ENCODE measurements at regions not wholly inside any gene's neighbourhood (a gene's known extent, or its start where the extent isn't known, plus 50 kb on each side); places are given as distances from the start of the nearest gene placed in this dataset.

DNA sequence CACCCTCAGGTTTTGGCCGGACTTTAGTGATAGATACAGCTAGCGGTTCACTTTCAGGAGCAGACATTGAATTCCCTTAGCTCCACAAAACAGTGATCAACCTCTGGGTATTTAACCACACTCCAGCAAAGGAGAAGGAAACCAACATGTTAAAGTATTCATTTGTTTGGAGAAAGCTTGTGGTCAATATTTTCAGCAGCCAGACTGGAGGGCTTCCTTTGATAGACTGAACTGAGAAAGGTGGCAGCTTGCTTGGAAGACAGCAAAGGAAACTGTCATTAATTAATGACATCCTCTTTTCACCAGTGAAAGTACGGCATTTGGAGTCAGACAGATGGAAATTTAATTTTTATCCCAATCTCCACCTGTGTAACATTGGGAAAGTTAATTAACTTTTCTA, 289.1 kb upstream of the CLNK start:
- DNase-seq = no peak

DNA sequence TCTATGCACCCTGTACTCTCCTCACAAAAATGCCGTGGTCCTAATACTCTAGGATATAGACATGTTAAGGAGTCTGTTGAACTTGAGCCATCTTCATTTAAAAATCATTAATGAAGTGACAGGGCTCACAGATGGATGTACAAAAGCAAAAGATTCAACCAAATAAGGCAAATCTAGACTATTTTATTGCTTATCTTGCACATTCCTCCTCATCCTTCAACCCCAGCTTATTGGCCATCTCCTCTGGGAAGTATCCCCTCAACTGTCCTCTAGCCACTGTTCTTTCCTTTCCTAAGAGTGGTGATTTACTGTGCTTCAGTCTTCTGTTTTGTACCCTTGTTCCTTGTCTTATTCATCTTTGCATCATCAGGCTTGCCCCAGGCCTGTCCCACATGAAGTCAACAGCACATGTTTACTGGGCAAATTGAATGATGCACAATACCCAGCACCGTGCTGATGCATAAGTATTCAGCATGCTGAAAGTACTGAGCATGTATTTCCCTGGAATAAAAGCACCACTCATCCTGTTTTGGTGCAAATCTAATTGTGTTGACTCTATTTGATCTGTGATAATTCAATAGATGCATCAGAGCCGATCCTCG, 287.3 kb upstream of the CLNK start:
- no peak for DNase-seq

DNA sequence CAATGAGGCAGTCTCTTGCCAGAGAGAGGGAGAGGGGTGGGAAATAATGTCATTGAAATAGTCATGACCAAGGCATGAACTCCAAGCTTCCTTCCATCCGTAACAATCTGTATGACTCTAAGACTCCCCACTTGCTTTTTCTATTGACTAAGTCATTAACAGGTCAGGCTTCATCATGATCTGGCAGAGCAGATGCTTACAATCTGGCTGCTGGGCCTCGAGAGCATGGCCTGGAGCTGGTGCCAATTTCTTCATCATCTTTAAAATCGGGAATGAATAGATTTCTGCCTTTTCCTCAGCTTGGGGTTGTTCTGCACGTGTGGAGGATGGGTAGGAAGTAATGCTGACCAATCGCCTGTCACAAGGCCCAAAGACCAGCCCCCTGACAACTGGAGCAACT, 280.6 kb upstream of the CLNK start:
- no peak for DNase-seq

DNA sequence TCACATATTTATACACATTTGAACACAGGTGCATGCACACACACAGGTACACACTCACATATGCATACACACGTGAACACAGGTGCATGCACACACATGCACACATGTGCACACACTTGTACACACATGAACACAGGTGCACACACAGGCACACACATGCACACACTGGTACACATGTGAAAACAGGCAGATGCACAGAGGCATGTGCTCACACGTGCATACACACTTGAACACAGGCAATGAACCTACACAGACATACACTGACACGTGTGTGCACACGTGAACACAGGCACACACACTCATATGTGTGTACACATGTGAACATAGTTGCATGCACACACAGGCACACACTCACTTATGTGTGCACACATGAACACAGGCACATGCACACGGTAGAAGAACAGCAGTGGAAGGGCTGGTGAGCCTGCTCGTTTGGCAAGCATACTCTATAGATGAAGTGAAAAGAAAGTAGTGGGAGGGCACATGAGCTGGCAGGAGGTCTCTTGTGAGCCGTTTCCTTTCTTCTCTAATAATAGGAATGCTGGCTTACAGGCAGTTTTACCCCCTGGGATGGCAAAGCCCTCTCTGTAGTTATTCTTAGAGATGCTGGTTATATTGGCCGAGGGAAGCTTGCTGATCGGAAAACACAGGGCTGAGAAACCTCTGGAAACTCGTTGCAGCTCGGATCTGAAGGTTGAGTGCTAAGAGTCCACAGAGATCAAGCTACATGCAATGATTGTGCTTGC, 279.6 kb upstream of the CLNK start:
- no peak for DNase-seq

DNA sequence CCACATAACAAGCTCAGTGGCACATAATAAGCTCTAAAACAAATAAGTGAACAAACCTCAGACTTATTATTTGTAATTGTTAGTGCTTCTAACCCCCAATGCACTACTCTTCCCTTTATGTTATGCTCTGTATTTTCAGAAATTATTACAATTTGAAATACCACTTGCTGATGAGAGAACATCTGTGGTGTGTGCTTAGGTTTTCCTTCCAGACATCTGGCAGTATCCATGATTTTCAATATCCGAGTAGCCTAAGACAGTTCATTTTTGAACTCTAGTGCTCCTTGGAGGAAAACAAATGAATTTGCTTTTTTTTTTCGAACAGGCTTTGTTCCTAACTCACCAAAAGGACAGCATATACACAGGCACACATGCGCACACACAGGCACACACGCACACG, 278.7 kb upstream of the CLNK start:
- DNase-seq = no peak

DNA sequence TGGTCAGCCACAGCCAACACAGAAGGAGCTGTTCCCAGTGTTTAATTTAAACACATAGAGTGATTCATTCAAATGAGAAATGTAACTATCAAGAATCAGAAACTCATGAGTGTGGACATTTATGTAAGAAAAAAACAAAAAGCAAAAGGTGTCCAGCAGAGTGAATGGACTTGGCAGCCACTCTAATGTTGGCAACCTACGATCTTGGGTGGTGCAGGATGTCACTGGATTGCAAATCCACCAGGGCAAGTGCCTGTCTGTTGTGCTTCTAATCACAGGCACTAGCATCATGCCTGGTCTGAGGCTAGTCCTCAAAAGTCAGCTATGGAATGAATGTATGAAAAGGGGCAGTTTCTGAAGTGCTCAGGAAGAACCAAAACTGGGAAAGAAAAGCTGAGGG, 277.7 kb upstream of the CLNK start:
- DNase-seq = no peak

DNA sequence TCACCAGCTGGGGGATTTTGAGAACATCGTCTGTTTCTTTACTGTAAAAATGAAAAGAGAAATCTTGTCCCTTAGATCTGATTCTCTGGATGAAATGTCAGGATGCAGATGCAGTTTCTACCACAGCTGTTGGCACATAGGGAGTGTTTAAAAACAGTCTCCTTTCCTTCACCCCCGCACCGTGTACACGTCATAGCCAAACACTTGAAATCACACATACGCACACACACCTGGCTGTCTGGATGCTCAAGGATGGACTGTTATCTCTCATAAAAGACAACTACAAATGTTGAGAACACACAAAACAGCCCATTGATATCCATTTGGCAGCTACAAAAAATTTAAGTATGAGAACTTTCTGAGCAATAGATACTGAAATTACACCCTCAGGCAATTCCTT, 275.8 kb upstream of the CLNK start:
- no peak for DNase-seq

DNA sequence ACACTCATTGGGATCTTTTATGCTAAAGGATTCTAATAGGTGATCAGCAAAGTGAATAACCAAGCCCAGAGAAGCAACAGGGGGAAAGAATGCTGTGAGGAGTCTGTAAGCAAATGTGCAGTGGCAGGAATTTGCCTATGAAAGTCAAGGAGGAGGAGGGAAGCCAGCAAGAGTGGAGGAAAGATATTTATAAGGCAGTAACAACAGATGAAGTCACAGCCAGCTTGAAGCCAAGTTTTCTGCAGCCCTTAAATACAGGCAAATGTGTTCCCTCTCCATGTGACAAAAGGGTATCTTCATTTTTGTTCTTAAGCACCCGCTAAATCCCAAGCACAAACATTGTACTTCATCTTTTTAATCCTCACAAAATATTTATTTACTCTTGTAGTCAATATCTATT, 275.0 kb upstream of the CLNK start:
- DNase-seq = peak; percentile 44 to 54

DNA sequence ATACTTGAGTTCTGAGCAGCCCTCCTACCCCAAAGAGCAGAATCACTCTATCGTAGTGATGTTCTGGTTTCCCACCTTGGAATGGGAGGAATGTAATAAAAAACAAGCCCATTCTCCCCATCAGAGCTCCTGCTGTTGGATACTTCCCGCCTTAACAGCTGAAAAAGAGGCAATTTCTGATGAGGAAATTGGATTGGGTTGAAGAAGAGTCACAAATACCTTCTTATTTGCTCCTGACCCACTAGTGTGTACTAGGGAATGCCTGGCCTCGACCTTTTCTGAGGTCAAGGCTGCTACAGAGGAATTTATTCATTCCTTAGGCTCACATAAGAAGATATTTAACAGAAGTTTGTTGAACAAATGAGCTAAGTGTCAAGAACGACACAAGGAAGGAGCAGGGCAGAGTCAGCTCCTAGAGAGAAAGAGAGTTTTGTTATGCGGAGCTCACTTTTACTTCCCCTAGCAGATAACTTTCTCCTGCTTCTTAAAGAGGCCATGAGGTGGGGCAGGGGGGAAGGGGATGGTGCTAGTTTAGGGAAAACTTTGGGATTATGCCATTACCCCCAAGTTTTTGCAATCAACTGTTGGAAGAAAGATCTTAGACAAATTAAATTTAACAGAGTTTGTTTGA, 273.8 kb upstream of the CLNK start:
- DNase-seq = no peak

DNA sequence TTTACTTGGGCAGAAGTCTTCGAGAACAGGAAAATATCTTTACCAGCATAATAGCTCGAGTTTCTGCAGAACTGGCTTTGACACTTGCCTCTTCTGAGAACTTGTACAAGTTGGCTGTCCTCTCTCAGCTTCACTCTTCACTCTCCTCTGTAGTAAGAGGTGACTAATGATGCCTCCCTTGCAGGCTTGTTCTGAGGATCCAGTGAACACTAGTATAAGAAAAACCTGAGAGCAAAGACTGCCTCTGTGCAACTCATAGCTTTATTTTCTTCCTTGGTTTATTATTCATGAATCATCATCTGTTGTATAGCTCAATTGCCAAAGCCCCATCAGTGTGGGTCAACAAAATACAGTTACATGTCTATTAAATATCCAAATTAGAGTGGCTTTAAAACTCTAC, 266.7 kb upstream of the CLNK start:
- DNase-seq = no peak

DNA sequence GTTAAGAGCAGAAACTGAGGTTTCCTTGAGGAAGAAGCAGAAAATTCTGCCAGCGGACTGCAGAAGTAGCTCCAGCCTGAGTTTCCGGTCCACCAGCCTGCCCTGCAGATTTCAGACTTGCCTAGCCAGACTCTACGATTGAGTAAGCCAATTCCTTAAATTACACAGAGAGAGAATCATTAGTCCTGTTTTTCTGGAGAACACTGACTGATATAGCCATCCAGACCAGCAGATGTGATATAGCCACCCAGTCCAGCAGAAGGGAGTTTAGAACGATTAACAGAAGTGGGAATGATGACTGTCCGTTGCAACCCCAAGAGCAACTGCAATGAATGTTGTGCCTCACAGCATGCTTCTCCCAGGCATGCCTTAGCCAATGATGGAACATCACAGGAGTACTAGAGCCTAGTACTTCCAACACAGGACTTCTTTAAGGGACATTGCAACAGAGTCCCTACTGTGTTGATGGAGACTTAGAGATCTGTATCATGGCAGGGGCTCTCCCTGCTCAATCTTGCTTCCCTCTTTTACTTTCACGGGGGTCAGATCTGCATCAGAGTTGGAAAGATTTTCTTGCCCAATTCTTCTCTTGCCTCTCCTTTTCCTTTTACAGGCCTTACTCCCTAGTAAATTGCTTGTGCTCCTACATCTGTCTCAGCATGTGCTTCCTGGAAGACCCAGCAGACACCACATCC, 264.6 kb upstream of the CLNK start:
- no peak for DNase-seq

DNA sequence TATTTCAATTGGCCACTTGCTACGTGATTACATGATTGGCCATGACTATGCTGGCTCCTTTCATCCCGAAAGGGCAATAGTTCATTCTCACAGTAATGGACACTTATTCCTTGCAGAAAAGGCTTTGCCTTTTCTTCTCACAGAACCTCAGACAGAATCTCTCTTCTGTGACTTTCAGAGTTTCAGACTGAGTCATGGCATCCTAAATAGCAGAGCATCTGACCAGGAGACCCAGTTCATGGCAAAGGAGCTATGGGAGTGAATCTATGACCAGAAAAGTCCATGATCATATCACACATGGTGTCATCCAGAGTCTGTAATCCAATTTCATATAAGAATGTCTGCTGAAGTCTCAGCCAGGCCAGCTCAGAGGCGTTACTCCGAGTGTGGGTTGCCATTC, 263.3 kb upstream of the CLNK start:
- no peak for DNase-seq

DNA sequence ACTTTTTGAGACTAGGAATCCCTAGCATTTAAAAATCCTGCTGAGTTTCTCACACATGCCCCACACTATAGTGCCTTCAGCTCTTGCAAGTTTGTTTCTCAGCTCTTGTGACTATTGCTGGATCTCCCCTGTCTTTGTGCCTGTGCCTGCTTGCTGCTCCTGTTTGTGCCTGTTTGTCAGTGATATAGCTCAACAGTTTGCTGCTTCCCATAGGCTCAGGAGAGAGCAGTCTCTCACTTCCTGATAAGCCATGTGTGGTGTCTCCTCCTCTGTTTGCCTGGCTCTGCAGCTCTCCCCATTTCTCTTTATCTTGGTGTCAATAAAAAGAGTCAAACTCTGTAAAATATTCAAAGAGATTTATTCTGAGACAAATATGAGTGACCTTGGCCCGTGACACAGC, 259.8 kb upstream of the CLNK start:
- DNase-seq = no peak

DNA sequence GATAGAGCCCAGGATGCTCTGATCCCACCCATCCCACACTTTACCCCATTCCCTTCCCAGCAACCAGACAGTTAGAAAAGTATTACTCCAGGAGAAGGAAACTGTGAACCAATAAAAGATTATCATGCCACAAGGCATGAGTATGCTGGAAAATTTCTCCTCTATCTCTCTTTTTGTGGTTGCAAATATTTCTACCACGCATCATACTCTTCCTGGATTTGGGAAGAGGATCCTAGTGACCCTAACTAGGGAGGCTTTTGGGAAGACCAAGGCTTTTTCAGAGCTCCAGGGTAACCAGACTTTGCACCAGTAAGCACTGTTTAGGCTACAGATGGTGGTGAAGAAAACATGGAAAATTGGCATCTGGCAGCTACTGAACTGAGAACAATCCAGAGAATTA, 257.6 kb upstream of the CLNK start:
- DNase-seq = no peak

DNA sequence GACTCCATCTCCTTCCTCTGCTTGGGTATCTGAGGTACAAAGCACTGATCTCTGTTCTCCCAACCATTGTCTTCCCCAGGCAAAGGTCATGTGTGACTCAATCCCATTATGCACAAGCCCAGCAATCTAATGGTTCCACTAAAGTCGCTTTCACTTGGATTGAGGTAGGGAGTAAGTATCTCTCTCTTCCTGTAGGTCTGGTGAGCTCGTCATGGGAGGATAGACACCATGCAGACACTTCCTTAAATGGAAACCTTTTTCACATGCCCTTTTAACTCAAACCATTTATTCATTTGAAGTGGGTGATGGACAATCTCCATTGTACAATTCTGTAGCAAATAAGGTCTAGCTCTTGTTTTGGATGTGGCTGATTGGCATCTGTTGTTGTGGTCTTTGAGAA, 245.2 kb upstream of the CLNK start:
- no peak for DNase-seq

DNA sequence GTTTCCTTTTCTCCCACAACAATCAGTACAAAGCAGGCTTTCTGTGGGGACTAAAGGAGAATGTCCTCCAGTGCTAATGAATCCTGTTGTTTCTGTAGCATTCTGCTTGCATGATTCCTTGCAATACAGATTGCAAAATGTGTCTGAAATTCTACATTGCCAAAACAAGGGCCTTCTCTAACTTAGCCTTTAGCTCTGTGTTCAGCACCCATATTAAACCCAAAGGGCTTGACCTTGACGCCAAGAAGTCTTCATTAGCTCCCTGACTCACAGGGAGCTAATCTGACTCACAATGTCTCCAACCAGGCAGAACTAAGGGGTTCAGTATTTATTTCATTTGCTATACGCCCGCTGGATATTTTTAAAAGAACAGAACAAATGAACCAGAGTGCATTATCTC, 241.4 kb upstream of the CLNK start:
- no peak for DNase-seq

DNA sequence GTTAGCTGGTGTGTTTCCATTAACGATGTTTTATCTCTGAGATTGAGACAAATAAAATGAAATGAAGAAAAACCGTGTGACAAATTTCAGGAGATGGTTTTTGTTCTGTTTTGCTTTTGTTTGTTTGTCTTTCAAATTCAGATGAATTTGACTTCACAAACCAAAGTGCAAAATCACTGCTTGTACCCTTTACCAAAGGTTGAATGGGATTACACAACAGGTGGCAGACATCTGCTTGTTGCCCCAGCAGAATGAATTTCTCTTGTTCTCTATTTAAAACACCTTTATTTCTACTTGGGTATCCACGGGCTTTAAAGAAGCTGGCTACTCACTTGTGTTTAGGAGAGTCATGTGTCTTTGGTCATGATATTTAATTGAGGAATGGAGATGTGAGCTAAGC, 239.7 kb upstream of the CLNK start:
- no peak for DNase-seq

DNA sequence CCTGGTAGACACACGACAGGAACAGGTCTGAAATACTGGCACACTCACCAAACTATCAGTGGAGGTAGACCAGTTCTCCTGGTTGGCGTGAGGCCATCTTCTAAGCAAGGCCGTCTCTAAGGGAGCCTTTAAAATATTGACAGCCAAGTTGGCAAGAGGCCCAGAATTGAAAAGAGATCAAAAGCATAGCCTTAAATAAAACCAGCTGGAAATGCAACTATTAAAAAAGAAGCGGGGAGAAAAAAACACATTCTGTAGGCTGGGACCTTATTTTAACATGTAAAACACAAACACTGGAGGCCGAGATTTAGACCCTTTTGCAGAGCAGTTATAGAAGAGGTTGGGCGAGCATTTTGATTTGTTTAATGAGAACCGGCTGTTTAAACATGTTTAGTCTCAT, 233.0 kb upstream of the CLNK start:
- DNase-seq = peak in 1 of 2 experiments; percentile 4

DNA sequence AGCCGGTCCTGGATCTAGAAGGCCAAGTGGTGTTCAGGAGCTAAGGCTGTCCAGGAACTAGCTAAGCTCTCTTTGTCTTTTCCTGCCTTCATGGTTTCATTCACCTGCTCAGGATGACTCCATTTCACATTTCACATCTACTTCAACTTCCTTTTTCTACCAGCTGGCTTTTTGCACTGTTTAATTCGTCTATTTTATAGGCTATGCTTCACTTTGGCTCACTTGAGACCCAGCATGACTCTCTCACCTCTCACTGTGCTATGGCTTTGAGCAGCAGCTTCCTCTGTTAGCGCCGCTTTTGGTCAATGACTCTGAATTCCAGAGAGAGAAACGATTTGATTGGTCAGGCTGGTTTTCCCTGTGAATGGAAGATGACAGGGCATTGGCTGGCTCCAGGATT, 213.5 kb upstream of the CLNK start:
- no peak for DNase-seq

DNA sequence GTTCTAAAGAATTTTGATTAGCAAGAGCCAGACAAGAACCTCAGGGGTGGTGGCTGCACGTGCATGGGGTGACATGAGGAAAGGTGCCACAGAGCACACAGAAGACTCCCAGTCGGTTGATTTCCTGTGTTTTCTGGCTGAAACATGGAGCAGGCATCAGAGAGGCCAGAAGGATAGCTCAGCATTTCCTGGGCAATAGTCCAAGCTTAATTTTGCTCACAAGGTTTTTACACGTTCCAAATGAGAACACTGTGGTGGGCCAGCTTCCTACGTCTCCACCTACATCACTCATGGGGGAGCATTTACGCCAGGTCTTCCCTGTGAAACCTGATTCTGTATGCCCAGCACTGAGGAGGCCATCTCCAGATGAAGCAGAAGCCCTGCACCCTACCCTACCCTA, 212.5 kb upstream of the CLNK start:
- no peak for DNase-seq

DNA sequence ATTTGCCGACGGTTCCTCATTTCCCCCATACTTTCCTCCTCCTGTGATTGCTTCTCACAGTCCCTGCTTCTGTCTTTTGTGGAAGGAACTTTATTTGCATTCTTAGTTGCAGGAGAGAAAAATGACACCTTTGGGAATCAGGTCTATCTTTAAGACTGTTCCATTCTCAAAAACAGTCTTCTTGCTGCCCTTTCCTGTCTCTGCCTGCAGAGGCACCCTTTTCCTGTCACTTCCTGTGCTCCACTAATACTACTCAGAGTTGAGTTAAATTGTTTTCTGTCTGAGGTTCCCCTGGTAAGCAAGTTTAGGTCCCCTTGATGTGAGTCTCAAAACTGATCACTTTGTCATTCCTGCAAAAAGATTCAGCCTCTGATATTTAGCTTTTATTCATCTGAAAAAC, 208.8 kb upstream of the CLNK start:
- peak; percentile 53 to 70 for DNase-seq

DNA sequence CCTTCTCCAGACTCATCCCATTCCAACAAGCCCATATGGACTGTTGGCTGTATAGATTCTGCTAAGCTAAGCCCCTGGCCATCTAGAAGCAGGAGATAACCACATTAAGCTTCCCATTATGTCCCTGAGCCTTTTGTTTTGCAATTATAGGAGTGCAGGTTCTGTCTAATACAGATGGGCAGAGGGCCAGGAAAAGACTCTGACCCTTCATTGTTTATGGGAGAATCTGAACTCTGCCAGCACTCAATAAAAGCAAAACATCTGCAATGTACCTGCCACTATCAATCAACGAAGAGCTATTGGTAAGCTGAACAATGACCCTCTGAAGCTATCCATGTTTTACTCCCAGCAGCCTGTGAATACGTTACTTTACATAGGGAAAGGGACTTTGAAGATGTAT, 207.3 kb upstream of the CLNK start:
- DNase-seq = no peak

DNA sequence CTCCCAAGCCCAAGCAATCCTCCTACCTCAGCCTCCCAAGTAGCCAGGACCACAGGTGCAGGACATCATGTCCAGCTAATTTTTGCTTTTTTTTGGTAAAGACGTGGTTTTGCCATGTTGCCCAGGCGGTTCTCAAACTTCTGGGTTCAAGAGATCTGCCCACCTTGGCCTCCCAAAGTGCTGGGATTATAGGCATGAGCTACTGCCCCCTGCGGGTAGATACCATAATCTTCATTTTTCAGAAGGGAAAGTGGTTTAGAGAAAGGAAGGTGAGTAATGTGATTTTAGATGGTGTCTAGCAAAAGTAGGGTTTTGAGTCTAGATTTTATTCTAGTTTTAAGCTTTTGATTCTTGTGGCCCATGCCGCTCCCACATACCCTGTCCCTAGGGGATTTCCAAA, 205.3 kb upstream of the CLNK start:
- DNase-seq = no peak

All from NCI-H526 (cell line).